IMR-90 (cell line): ENCODE measurements at regions not wholly inside any gene's neighbourhood (a gene's known extent, or its start where the extent isn't known, plus 50 kb on each side); places are given as distances from the start of the nearest gene placed in this dataset.
A peak's percentile ranks its signal among the peaks of the same experiment; 100 is the strongest.

Experiments used
- ATAC-seq: fragments of 200-7000 bp; cut with Tn5 transposase; 2 replicates; pipeline ENCODE4 v1.9.1; 2020; ENCODE audit warnings: low read depth, mild to moderate bottlenecking, moderate library complexity
- BruUV-seq: library from RNA; stranded (reverse); fragments of 400-500 nt; replicated peaks from 2 replicates; lab custom pipeline; 2021; lab: Mats Ljungman, UMichigan
- CTCF ChIA-PET: fragments of 300-600 bp; formaldehyde crosslinking; extraction: SDS; loops from one replicate; lab custom pipeline; 2021; ENCODE audit warnings: antibody characterized with exemption; lab: Yijun Ruan, JAX
- POLR2A ChIA-PET: fragments of 300-600 bp; sonication (Branson Sonifier 250); formaldehyde crosslinking; loops from one replicate; lab custom pipeline; 2022; ENCODE audit warnings: antibody characterized with exemption; ENCODE audit not compliant: unreplicated experiment; lab: Charles Lee
- DNase-seq: peaks from one replicate; pipeline ENCODE4 v3.0.0; 2013
- H2AFZ ChIP-seq: replicated peaks from 2 replicates; pipeline ENCODE3; 2013; ENCODE audit warnings: low read length, mild to moderate bottlenecking; ENCODE audit not compliant: poor library complexity
- H2AK5ac ChIP-seq: 2 replicates; pipeline ENCODE4 v1.6.1; 2013; ENCODE audit warnings: low read depth, low read length, inconsistent platforms
- H2AK9ac ChIP-seq: replicated peaks from 2 replicates; pipeline ENCODE3; 2013; ENCODE audit warnings: mild to moderate bottlenecking, low read depth, low read length, moderate library complexity; ENCODE audit not compliant: poor library complexity
- H2BK120ac ChIP-seq: 2 replicates; pipeline ENCODE4 v1.6.1; 2013; ENCODE audit warnings: low read depth, low read length, inconsistent platforms
- H2BK15ac ChIP-seq: 3 replicates; pipeline ENCODE4 v1.6.1; 2013; ENCODE audit warnings: low read depth, low read length, inconsistent platforms
- H2BK20ac ChIP-seq: 2 replicates; pipeline ENCODE4 v1.6.1; 2013; ENCODE audit warnings: low read depth, mild to moderate bottlenecking, inconsistent platforms, low read length, moderate library complexity
- H2BK5ac ChIP-seq: 2 replicates; pipeline ENCODE4 v1.6.1; 2013; ENCODE audit warnings: mild to moderate bottlenecking, low read depth, low read length, inconsistent platforms; ENCODE audit not compliant: poor library complexity, severe bottlenecking
- H3K14ac ChIP-seq: replicated peaks from 2 replicates; pipeline ENCODE4 v1.6.1; 2013; ENCODE audit warnings: low read depth, low read length, inconsistent platforms
- H3K18ac ChIP-seq: 2 replicates; pipeline ENCODE4 v1.6.1; 2013; ENCODE audit warnings: low read depth, low read length, control low read depth
- H3K23ac ChIP-seq: 2 replicates; pipeline ENCODE4 v1.6.1; 2013; ENCODE audit warnings: low read depth, low read length, inconsistent platforms
- H3K27ac ChIP-seq: 2 replicates; pipeline ENCODE4 v1.5.1; 2013; ENCODE audit warnings: mild to moderate bottlenecking, control low read depth, low read length; ENCODE audit not compliant: insufficient read depth
- H3K27me3 ChIP-seq: 2 replicates; pipeline ENCODE4 v1.6.1; 2013; ENCODE audit warnings: low read length; ENCODE audit not compliant: control insufficient read depth, insufficient read depth
- H3K36me3 ChIP-seq: 2 replicates; pipeline ENCODE4 v1.6.1; 2013; ENCODE audit warnings: low read length, mixed read lengths; ENCODE audit not compliant: control insufficient read depth, insufficient read depth
- H3K4ac ChIP-seq: 2 replicates; pipeline ENCODE4 v1.6.1; 2013; ENCODE audit warnings: low read depth, low read length, inconsistent platforms
- H3K4me1 ChIP-seq: 2 replicates; pipeline ENCODE4 v1.6.1; 2013; ENCODE audit warnings: low read length, mixed read lengths; ENCODE audit not compliant: control insufficient read depth, insufficient read depth
- H3K4me2 ChIP-seq: 2 replicates; pipeline ENCODE4 v1.6.1; 2013; ENCODE audit warnings: low read depth, mild to moderate bottlenecking, control low read depth, low read length, moderate library complexity
- H3K4me3 ChIP-seq: 2 replicates; pipeline ENCODE4 v1.5.1; 2013; ENCODE audit warnings: low read depth, mild to moderate bottlenecking, control low read depth, low read length, moderate library complexity; ENCODE audit not compliant: insufficient read depth
- H3K56ac ChIP-seq: 2 replicates; pipeline ENCODE4 v1.6.1; 2013; ENCODE audit warnings: low read length, inconsistent platforms; ENCODE audit not compliant: insufficient read depth; ENCODE audit errors: extremely low read depth
- H3K79me1 ChIP-seq, 2 experiments: 2 replicates each; pipeline ENCODE4 v1.6.1; 2013; ENCODE audit warnings: low read length in 2 of 2, inconsistent platforms in 1 of 2, low read depth in 1 of 2
- H3K9ac ChIP-seq: 2 replicates; pipeline ENCODE4 v1.6.1; 2013; ENCODE audit warnings: low read depth, low read length, control low read depth
- H3K9me1 ChIP-seq: 2 replicates; pipeline ENCODE4 v1.6.1; 2013; ENCODE audit warnings: low read length, inconsistent platforms; ENCODE audit not compliant: insufficient read depth
- H3K9me3 ChIP-seq: 2 replicates; pipeline ENCODE4 v1.6.1; 2013; ENCODE audit warnings: low read length; ENCODE audit not compliant: control insufficient read depth, insufficient read depth
- H4K20me1 ChIP-seq: 2 replicates; pipeline ENCODE4 v1.6.1; 2013; ENCODE audit warnings: low read length, inconsistent platforms; ENCODE audit not compliant: insufficient read depth
- H4K5ac ChIP-seq: 2 replicates; pipeline ENCODE4 v1.6.1; 2013; ENCODE audit warnings: mild to moderate bottlenecking, low read depth, low read length, control low read depth
- H4K8ac ChIP-seq, 2 experiments: 2 replicates each; pipeline ENCODE4 v1.6.1; 2013; ENCODE audit warnings: low read depth in 2 of 2, low read length in 2 of 2, control low read depth in 1 of 2, inconsistent platforms in 1 of 2
- H4K91ac ChIP-seq: 2 replicates; pipeline ENCODE4 v1.6.1; 2013; ENCODE audit warnings: low read depth, low read length, inconsistent platforms; ENCODE audit not compliant: insufficient read depth
- BHLHE40 ChIP-seq: fragments of 150-350 bp; IDR thresholded peaks from 2 replicates; pipeline ENCODE4 v1.6.1; 2016; ENCODE audit warnings: mild to moderate bottlenecking, low read depth, low read length
- FOS ChIP-seq: fragments of 150-350 bp; IDR thresholded peaks from 2 replicates; pipeline ENCODE4 v1.6.1; 2016; ENCODE audit warnings: low read depth, low read length
- MAZ ChIP-seq: IDR thresholded peaks from 2 replicates; pipeline ENCODE4 v1.6.1; 2012; ENCODE audit warnings: low read depth, mild to moderate bottlenecking, low read length, improper control_type of control experiment, moderate library complexity, borderline replicate concordance
- NFE2L2 ChIP-seq: fragments of 150-350 bp; IDR thresholded peaks from 2 replicates; pipeline ENCODE4 v1.6.1; 2016; ENCODE audit warnings: low read depth, mild to moderate bottlenecking, low read length
- POLR2A ChIP-seq: IDR thresholded peaks from 2 replicates; pipeline ENCODE4 v1.6.1; 2012; ENCODE audit warnings: mild to moderate bottlenecking, low read depth, low read length
- RAD21 ChIP-seq: IDR thresholded peaks from 2 replicates; pipeline ENCODE4 v1.6.1; 2012; ENCODE audit warnings: low read length, improper control_type of control experiment
- SMC3 ChIP-seq: fragments of 150-350 bp; IDR thresholded peaks from 2 replicates; pipeline ENCODE4 v1.6.1; 2016; ENCODE audit warnings: low read depth, mild to moderate bottlenecking, antibody characterized with exemption, low read length, moderate library complexity
- WGBS, 2 experiments: methylation state at CpG; one replicate each; pipeline versions ENCODE4 v1.1.5 to v1.1.7; 2013; ENCODE audit warnings: missing lambda C conversion rate in 2 of 2; ENCODE audit not compliant: insufficient read length in 1 of 2; ENCODE audit errors: extremely low coverage in 2 of 2; 5-methylcytosine and 5-hydroxymethylcytosine counted together
- dilution Hi-C: fragments of 300-500 bp; cut with HindIII; formaldehyde crosslinking; loops from one replicate; pipeline ENCODE4 v1.14.3; 2018; ENCODE audit warnings: low sequenced_read_pairs; ENCODE audit not compliant: unreplicated experiment
- in situ Hi-C: fragments of 300-500 bp; cut with MboI; formaldehyde crosslinking; loops from 3 replicates; pipeline ENCODE4 v1.14.3; 2019; ENCODE audit warnings: low sequenced_read_pairs, inconsistent platforms, mixed read lengths
- intact Hi-C: fragments of 100-400 bp; cut with micrococcal nuclease; formaldehyde crosslinking; loops from 2 replicates; pipeline ENCODE4 v1.10.0; 2022

DNA sequence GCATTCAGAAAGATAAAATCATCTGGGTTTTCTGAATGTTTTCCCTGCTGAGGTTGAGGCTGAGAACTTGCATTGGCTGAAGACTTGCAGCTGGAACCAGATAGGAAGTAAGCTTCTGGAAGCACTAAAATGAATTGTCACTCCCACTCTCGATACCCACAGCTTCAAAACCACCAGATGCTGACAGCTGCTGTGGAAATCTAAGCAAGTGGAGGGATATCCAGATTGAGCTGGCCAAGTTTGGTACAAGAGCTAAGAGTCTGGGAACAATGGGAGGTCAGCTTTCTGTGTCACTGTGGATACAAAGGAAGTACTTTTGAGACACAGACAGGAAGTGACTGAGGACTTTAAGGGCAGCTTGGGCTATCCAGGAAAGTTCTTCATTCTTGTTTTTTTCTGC is 51.3 kb upstream of the CD44 start:
- H4K20me1 ChIP-seq = no peaks in the 10 kb centered on the region
- ChIA-PET CTCF (interaction anchor here (0.8 kb wide), 1 partner anchor 72 kb away, joined by 3 read pairs; no protein-coding TSS in a partner anchor), POLR2A (no interaction called here)
- peak overlapping the region; percentile 51; the same call in 1 of the 2 replicates for H3K27ac ChIP-seq
- no CpG with 5 or more reads among the region's 1 CpG for WGBS, 2 experiments
- no peak overlapping the region for H2BK5ac ChIP-seq
- peaks cover 14% of the 10 kb centered on the region for H3K9me1 ChIP-seq
- no peak overlapping the region for H3K9ac ChIP-seq
- H2AK9ac ChIP-seq = no peak overlapping the region
- H3K79me1 ChIP-seq = peaks cover 0 to 19% of the 10 kb centered on the region in 2 experiments; a peak in 2 of 4 replicates
- no peak overlapping the region for H3K4me3 ChIP-seq
- H2AK5ac ChIP-seq = peak overlapping the region; percentile 57; the same call in 1 of the 2 replicates
- peak overlapping the region; percentile 42; the same call in 1 of the 2 replicates for H2BK120ac ChIP-seq
- no TSS peak for BruUV-seq
- TF ChIP-seq SMC3 (no peak), BHLHE40 (no peak), MAZ (no peak), NFE2L2 (no peak), FOS (no peak), RAD21 (no peak), POLR2A (no peak)
- no peak overlapping the region for H3K23ac ChIP-seq
- peak overlapping the region; percentile 46 for H3K14ac ChIP-seq
- H3K4me1 ChIP-seq = peaks cover 11% of the 10 kb centered on the region
- intact Hi-C loops = no loop called here
- in situ Hi-C loops = no loop called here
- ATAC-seq (no peak), DNase-seq (peak; percentile 53)
- H2AFZ ChIP-seq = peak overlapping the region; percentile 66
- H3K4me2 ChIP-seq = no peak overlapping the region
- H3K36me3 ChIP-seq = no peaks in the 10 kb centered on the region
- no peak overlapping the region for H4K91ac ChIP-seq
- peak overlapping the region; percentile 77; the same call in 2 of the 3 replicates for H2BK15ac ChIP-seq
- peak overlapping the region in 1 of 2 experiments; percentile 47; a peak in 3 of 4 replicates for H4K8ac ChIP-seq
- no peak overlapping the region; the same call in 1 of the 2 replicates for H3K4ac ChIP-seq
- no peaks in the 10 kb centered on the region for H3K27me3 ChIP-seq
- H2BK20ac ChIP-seq = peak overlapping the region; percentile 70; the same call in 1 of the 2 replicates
- H3K9me3 ChIP-seq = no peaks in the 10 kb centered on the region
- 0 out of 2 replicates have a peak overlapping the region, but pooled peaks have one; percentile 5 for H3K18ac ChIP-seq
- no peak overlapping the region for H3K56ac ChIP-seq
- peak overlapping the region; percentile 17; the same call in 1 of the 2 replicates for H4K5ac ChIP-seq
- dilution Hi-C loops = no loop called here
